ENCODE measurements at regions not wholly inside any gene's neighbourhood (a gene's known extent, or its start where the extent isn't known, plus 50 kb on each side); places are given as distances from the start of the nearest gene placed in this dataset.

GRCh38 chr2:22817197-22817596 is 567.8 kb upstream of the KLHL29 start:
- DNase-seq, result no peak

GRCh38 chr2:22821458-22821857 is 563.5 kb upstream of the KLHL29 start:
- no peak for DNase-seq

- DNase-seq, result no peak
Measured at GRCh38 chr2:22822835-22823234, 562.1 kb upstream of the KLHL29 start.

GRCh38 chr2:22824618-22825017 is 560.4 kb upstream of the KLHL29 start:
- no peak for DNase-seq

- no peak for DNase-seq
Measured at GRCh38 chr2:22826703-22827102, 558.3 kb upstream of the KLHL29 start.

- DNase-seq, result no peak
Measured at GRCh38 chr2:22829791-22830190, 555.2 kb upstream of the KLHL29 start.

GRCh38 chr2:22832196-22832595 is 552.8 kb upstream of the KLHL29 start:
- DNase-seq, result no peak

GRCh38 chr2:22838461-22838860 is 546.5 kb upstream of the KLHL29 start:
- DNase-seq, result no peak

- DNase-seq, result no peak
Measured at GRCh38 chr2:22842205-22842869, 542.6 kb upstream of the KLHL29 start.

GRCh38 chr2:22843919-22844537 is 541.0 kb upstream of the KLHL29 start:
- no peak for DNase-seq

- DNase-seq, result no peak
Measured at GRCh38 chr2:22850310-22850709, 534.7 kb upstream of the KLHL29 start.

GRCh38 chr2:22854588-22854987 is 530.4 kb upstream of the KLHL29 start:
- DNase-seq, result no peak

GRCh38 chr2:22855081-22855480 is 529.9 kb upstream of the KLHL29 start:
- no peak for DNase-seq

GRCh38 chr2:22855761-22856184 is 529.2 kb upstream of the KLHL29 start:
- no peak for DNase-seq

GRCh38 chr2:22867973-22868372 is 517.0 kb upstream of the KLHL29 start:
- no peak for DNase-seq

GRCh38 chr2:22878121-22878520 is 506.9 kb upstream of the KLHL29 start:
- no peak for DNase-seq

- no peak for DNase-seq
Measured at GRCh38 chr2:22879009-22879863, 505.7 kb upstream of the KLHL29 start.

- DNase-seq, result no peak
Measured at GRCh38 chr2:22880161-22880560, 504.8 kb upstream of the KLHL29 start.

GRCh38 chr2:22882011-22882410 is 503.0 kb upstream of the KLHL29 start:
- no peak for DNase-seq

GRCh38 chr2:22882643-22883042 is 502.3 kb upstream of the KLHL29 start:
- DNase-seq, result no peak

GRCh38 chr2:22883054-22883453 is 501.9 kb upstream of the KLHL29 start:
- DNase-seq, result no peak

GRCh38 chr2:22885245-22885644 is 499.7 kb upstream of the KLHL29 start:
- DNase-seq, result no peak

- DNase-seq, result no peak
Measured at GRCh38 chr2:22887426-22887825, 497.6 kb upstream of the KLHL29 start.

GRCh38 chr2:22887845-22888244 is 497.1 kb upstream of the KLHL29 start:
- DNase-seq, result no peak
